WTC11 (cell line): ENCODE measurements at regions not wholly inside any gene's neighbourhood (a gene's known extent, or its start where the extent isn't known, plus 50 kb on each side); places are given as distances from the start of the nearest gene placed in this dataset.

Experiments
- ATAC-seq: fragments of 200-7000 bp; cut with Tn5 transposase; 2 replicates; pipeline ENCODE4 v1.10.0; 2021; ENCODE audit warnings: mild to moderate bottlenecking, moderate library complexity
- CTCF ChIA-PET: fragments of 300-600 bp; sonication (Branson Sonifier 250); formaldehyde crosslinking; loops from one replicate; lab custom pipeline; 2021; ENCODE audit warnings: antibody characterized with exemption; lab: Charles Lee
- POLR2A ChIA-PET: fragments of 350-600 bp; sonication (Branson Sonifier 250); formaldehyde crosslinking; loops from one replicate; lab custom pipeline; 2021; ENCODE audit warnings: antibody characterized with exemption; lab: Charles Lee
- DNase-seq: peaks from one replicate; pipeline ENCODE4 v3.0.0; 2021; ENCODE audit warnings: low spot score
- H3K27ac Mint-ChIP-seq: 2 replicates; pipeline ENCODE4 v1.8.0; 2021; ENCODE audit warnings: mixed read lengths
- H3K27me3 Mint-ChIP-seq: 2 replicates; pipeline ENCODE4 v1.8.0; 2021; ENCODE audit warnings: low read depth, mild to moderate bottlenecking, moderate library complexity, mixed read lengths
- H3K36me3 Mint-ChIP-seq: 2 replicates; pipeline ENCODE4 v1.8.0; 2021; ENCODE audit warnings: mixed read lengths
- H3K4me1 Mint-ChIP-seq: 2 replicates; pipeline ENCODE4 v1.8.0; 2022; ENCODE audit warnings: mixed read lengths
- H3K4me3 Mint-ChIP-seq: 2 replicates; pipeline ENCODE4 v1.8.0; 2021; ENCODE audit warnings: mild to moderate bottlenecking, moderate library complexity, mixed read lengths
- H3K9me3 Mint-ChIP-seq: 2 replicates; pipeline ENCODE4 v1.8.0; 2021; ENCODE audit warnings: mixed read lengths
- ARID4B ChIP-seq: sonication (generic); formaldehyde crosslinking; IDR thresholded peaks from 2 replicates; pipeline ENCODE4 v1.8.0; 2023; ENCODE audit warnings: missing genetic modification reagents, mild to moderate bottlenecking, borderline replicate concordance
- ATF2 ChIP-seq: sonication (generic); formaldehyde crosslinking; IDR thresholded peaks from 2 replicates; pipeline ENCODE4 v1.8.1; 2022; ENCODE audit warnings: low read depth, missing genetic modification reagents, borderline replicate concordance
- ATF3 ChIP-seq: sonication (generic); formaldehyde crosslinking; conservative IDR thresholded peaks from 2 replicates; pipeline ENCODE4 v1.8.1; 2022; ENCODE audit warnings: mild to moderate bottlenecking, missing genetic modification reagents
- CREB1 ChIP-seq: sonication (generic); formaldehyde crosslinking; IDR thresholded peaks from 2 replicates; pipeline ENCODE4 v1.8.0; 2023; ENCODE audit warnings: mild to moderate bottlenecking, missing genetic modification reagents
- E2F5 ChIP-seq: sonication (generic); formaldehyde crosslinking; IDR thresholded peaks from 2 replicates; pipeline ENCODE4 v1.8.1; 2022; ENCODE audit warnings: mild to moderate bottlenecking, moderate library complexity, missing genetic modification reagents
- MYBL2 ChIP-seq: sonication (generic); formaldehyde crosslinking; IDR thresholded peaks from 2 replicates; pipeline ENCODE4 v1.8.1; 2023; ENCODE audit warnings: mild to moderate bottlenecking, moderate library complexity, missing genetic modification reagents
- NFATC4 ChIP-seq: fragments of 250-450 bp; sonication (Bioruptor Pico); IDR thresholded peaks from 2 replicates; pipeline ENCODE4 v1.9.0; 2021; ENCODE audit warnings: mild to moderate bottlenecking
- NR2C2 ChIP-seq: sonication (generic); formaldehyde crosslinking; IDR thresholded peaks from 2 replicates; pipeline ENCODE4 v1.8.0; 2022; ENCODE audit warnings: mild to moderate bottlenecking, missing genetic modification reagents
- OVOL2 ChIP-seq: fragments of 250-450 bp; sonication (Bioruptor Pico); IDR thresholded peaks from 2 replicates; pipeline ENCODE4 v1.9.0; 2021; ENCODE audit warnings: mild to moderate bottlenecking, borderline replicate concordance
- PRDM15 ChIP-seq: sonication (generic); formaldehyde crosslinking; IDR thresholded peaks from 2 replicates; pipeline ENCODE4 v1.8.0; 2022; ENCODE audit warnings: missing genetic modification reagents
- USF2 ChIP-seq: sonication (generic); formaldehyde crosslinking; IDR thresholded peaks from 2 replicates; pipeline ENCODE4 v1.8.1; 2023; ENCODE audit warnings: mild to moderate bottlenecking, missing genetic modification reagents, moderate library complexity
- ZBTB21 ChIP-seq: sonication (generic); formaldehyde crosslinking; IDR thresholded peaks from 2 replicates; pipeline ENCODE4 v1.8.1; 2023; ENCODE audit warnings: mild to moderate bottlenecking, missing genetic modification reagents, borderline replicate concordance
- ZMAT4 ChIP-seq: fragments of 250-450 bp; sonication (Bioruptor Pico); IDR thresholded peaks from 2 replicates; pipeline ENCODE4 v1.9.0; 2021; ENCODE audit warnings: mild to moderate bottlenecking
- ZNF219 ChIP-seq: sonication (generic); formaldehyde crosslinking; IDR thresholded peaks from 2 replicates; pipeline ENCODE4 v1.8.0; 2023; ENCODE audit warnings: missing genetic modification reagents, mild to moderate bottlenecking, borderline replicate concordance
- ZNF232 ChIP-seq: sonication (generic); formaldehyde crosslinking; IDR thresholded peaks from 2 replicates; pipeline ENCODE4 v1.8.0; 2022; ENCODE audit warnings: mild to moderate bottlenecking, missing genetic modification reagents
- ZNF281 ChIP-seq: sonication (generic); formaldehyde crosslinking; IDR thresholded peaks from 2 replicates; pipeline ENCODE4 v1.8.0; 2023; ENCODE audit warnings: mild to moderate bottlenecking, missing genetic modification reagents
- ZSCAN18 ChIP-seq: fragments of 250-450 bp; sonication (Bioruptor Pico); IDR thresholded peaks from 2 replicates; pipeline ENCODE4 v2.1.2; 2022; ENCODE audit warnings: mild to moderate bottlenecking, moderate library complexity

- no peak for TF ChIP-seq USF2 (CRISPR knock-in tag)
- no peak for TF ChIP-seq ZNF219 (CRISPR knock-in tag)
- no peak for TF ChIP-seq PRDM15 (CRISPR knock-in tag)
- TF ChIP-seq ZNF232: no peak
- TF ChIP-seq E2F5: no peak
- TF ChIP-seq OVOL2 (CRISPR knock-in tag): no peak
- TF ChIP-seq, all 79 proteins: peak for 0
Observed at GRCh38 chr5:104327801-104328200, 765.2 kb upstream of the NUDT12 start (continued).

GRCh38 chr5:104326966-104327365, 764.4 kb upstream of the NUDT12 start:
- Mint-ChIP-seq H3K4me1 (no peaks in the 10 kb centered on the region), H3K27ac (no peak overlapping the region), H3K9me3 (peaks cover 5% of the 10 kb centered on the region; the same call in 1 of the 2 replicates), H3K36me3 (no peaks in the 10 kb centered on the region), H3K27me3 (no peaks in the 10 kb centered on the region), H3K4me3 (no peak overlapping the region)
- DNase-seq: no peak
- ATAC-seq: no peak
- ChIA-PET POLR2A (no interaction called here), CTCF (no interaction called here)
- no peak for TF ChIP-seq MYBL2 (CRISPR knock-in tag)
- TF ChIP-seq ATF2 (CRISPR knock-in tag): no peak
- no peak for TF ChIP-seq CREB1 (CRISPR knock-in tag)

- DNase-seq (no peak), ATAC-seq (no peak)
- H3K4me1 Mint-ChIP-seq: no peaks in the 10 kb centered on the region
- H3K36me3 Mint-ChIP-seq: no peaks in the 10 kb centered on the region
- H3K9me3 Mint-ChIP-seq: no peaks in the 10 kb centered on the region; the same call in 1 of the 2 replicates
- H3K4me3 Mint-ChIP-seq: no peak overlapping the region
- H3K27ac Mint-ChIP-seq: no peak overlapping the region
- POLR2A ChIA-PET: no interaction called here
- CTCF ChIA-PET: no interaction called here
- H3K27me3 Mint-ChIP-seq: no peaks in the 10 kb centered on the region
- no peak for TF ChIP-seq ZNF281 (CRISPR knock-in tag)
- no peak for TF ChIP-seq ATF3
- no peak for TF ChIP-seq NFATC4
- TF ChIP-seq NR2C2: no peak
- no peak for TF ChIP-seq ZBTB21 (CRISPR knock-in tag)
- no peak for TF ChIP-seq ZMAT4 (CRISPR knock-in tag)
- TF ChIP-seq ZSCAN18: no peak
- TF ChIP-seq ARID4B (CRISPR knock-in tag): no peak
Observed at GRCh38 chr5:104325356-104325755, 762.8 kb upstream of the NUDT12 start.
